Activated CD8-positive, alpha-beta memory T cell treated with anti-CD3 and anti-CD28 coated beads, Interleukin-2, amount 10 ng/mL, durations not matched to agents 7 days and 5 days (primary cell): ENCODE measurements at regions not wholly inside any gene's neighbourhood (a gene's known extent, or its start where the extent isn't known, plus 50 kb on each side); places are given as distances from the start of the nearest gene placed in this dataset.
"Not testable (repeated sequence)": the region's sequence is repeated elsewhere in the genome, so short reads cannot be mapped to it uniquely, and the experiment has no call there.

Source experiments
- ATAC-seq: fragments of 150-1000 bp; cut with Tn5 transposase; one replicate; pipeline ENCODE4 v1.10.0; 2021; ENCODE audit warnings: moderate library complexity
- CTCF ChIA-PET: fragments of 350-600 bp; sonication (Branson Sonifier 250); formaldehyde crosslinking; loops from one replicate; lab custom pipeline; 2021; ENCODE audit warnings: antibody characterized with exemption; lab: Charles Lee
- DNase-seq: peaks from one replicate; pipeline ENCODE4 v3.0.0-alpha.2; 2020
- H3K27ac Mint-ChIP-seq: one replicate; pipeline ENCODE4 v1.8.0; 2021; ENCODE audit warnings: mild to moderate bottlenecking, mixed read lengths
- H3K27me3 Mint-ChIP-seq: one replicate; pipeline ENCODE4 v1.8.0; 2021; ENCODE audit warnings: mixed read lengths
- H3K36me3 Mint-ChIP-seq: one replicate; pipeline ENCODE4 v1.8.0; 2021; ENCODE audit warnings: mild to moderate bottlenecking, mixed read lengths
- H3K4me1 Mint-ChIP-seq: one replicate; pipeline ENCODE4 v1.8.0; 2021; ENCODE audit warnings: mixed read lengths
- H3K4me3 Mint-ChIP-seq: one replicate; pipeline ENCODE4 v1.8.0; 2021; ENCODE audit warnings: mild to moderate bottlenecking, moderate library complexity, mixed read lengths
- H3K9me3 Mint-ChIP-seq: one replicate; pipeline ENCODE4 v1.8.0; 2022; ENCODE audit warnings: low read depth, mixed read lengths

- H3K27ac Mint-ChIP-seq: no peak overlapping the region
- no peaks in the 10 kb centered on the region for H3K27me3 Mint-ChIP-seq
- no peak overlapping the region for H3K4me3 Mint-ChIP-seq
- DNase-seq (no peak), ATAC-seq (no peak)
- peaks cover 9% of the 10 kb centered on the region for H3K4me1 Mint-ChIP-seq
- no peaks in the 10 kb centered on the region for H3K9me3 Mint-ChIP-seq
- CTCF ChIA-PET: interaction anchor here (0.6 kb wide), 1 partner anchor 779 kb away, joined by 3 read pairs; no protein-coding TSS in a partner anchor
- peaks cover 6% of the 10 kb centered on the region for H3K36me3 Mint-ChIP-seq
Observed at GRCh38 chr2:37766106-37766505, 94.7 kb upstream of the CDC42EP3 start.

GRCh38 chr2:37767046-37767445 lies 95.6 kb upstream of the CDC42EP3 start:
- no peak overlapping the region for H3K4me3 Mint-ChIP-seq
- CTCF ChIA-PET: no interaction called here
- H3K4me1 Mint-ChIP-seq: peaks cover 9% of the 10 kb centered on the region

DNA sequence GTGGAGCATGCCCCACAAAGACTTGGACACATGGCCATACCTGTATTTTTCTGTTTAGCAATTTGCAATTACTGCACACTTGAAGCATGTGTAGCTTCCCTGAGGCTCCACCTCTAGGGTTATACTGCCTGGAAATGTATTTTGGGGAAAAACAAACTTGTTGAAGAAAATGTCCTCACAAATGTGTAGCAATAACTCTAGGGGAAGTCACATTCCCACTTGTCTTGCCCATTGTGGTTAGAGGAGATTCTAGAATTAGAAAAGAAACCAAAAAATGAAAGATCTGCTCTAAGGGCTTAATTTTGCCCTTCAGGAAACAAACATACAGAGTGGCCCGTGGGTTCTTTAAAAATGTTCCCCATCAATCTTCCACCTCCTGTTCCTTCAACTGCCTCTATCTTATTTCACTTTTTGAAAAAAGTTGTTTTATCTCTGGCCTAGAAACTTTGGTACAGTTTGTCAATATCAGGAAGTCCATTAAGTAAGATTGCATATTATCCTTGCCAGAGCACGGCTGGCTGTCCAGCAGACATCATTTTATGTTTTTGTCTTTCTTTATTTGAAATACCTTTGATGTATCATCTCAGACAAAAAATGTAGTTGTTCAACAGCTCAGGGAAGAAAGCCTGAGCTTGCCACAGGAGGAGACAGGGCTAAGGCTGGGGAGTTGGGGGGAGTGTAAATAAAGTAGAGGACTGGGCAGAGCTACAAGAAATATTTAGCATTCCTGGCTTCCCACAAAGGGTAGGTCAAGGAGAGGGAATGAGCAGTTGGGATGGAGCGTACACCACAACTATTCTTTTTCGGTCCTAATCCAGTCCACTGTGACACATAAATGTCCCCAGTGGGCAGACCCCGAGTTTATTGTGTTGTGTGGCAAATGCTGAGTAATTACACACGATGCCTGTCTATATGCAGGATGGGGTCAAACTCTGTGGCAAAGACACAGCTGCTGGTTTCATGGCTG lies 96.8 kb upstream of the CDC42EP3 start:
- no peak overlapping the region for H3K27ac Mint-ChIP-seq
- CTCF ChIA-PET: no interaction called here
- ATAC-seq (no peak), DNase-seq (no peak)
- peaks cover 6% of the 10 kb centered on the region for H3K36me3 Mint-ChIP-seq
- no peaks in the 10 kb centered on the region for H3K9me3 Mint-ChIP-seq
- H3K4me1 Mint-ChIP-seq: peaks cover 9% of the 10 kb centered on the region
- no peak overlapping the region for H3K4me3 Mint-ChIP-seq
- H3K27me3 Mint-ChIP-seq: no peaks in the 10 kb centered on the region

More at GRCh38 chr2:37767046-37767445, 95.6 kb upstream of the CDC42EP3 start:
- no peak overlapping the region for H3K27ac Mint-ChIP-seq
- no peaks in the 10 kb centered on the region for H3K27me3 Mint-ChIP-seq
- DNase-seq (no peak), ATAC-seq (no peak)
- H3K9me3 Mint-ChIP-seq: no peaks in the 10 kb centered on the region
- H3K36me3 Mint-ChIP-seq: peaks cover 6% of the 10 kb centered on the region

DNA sequence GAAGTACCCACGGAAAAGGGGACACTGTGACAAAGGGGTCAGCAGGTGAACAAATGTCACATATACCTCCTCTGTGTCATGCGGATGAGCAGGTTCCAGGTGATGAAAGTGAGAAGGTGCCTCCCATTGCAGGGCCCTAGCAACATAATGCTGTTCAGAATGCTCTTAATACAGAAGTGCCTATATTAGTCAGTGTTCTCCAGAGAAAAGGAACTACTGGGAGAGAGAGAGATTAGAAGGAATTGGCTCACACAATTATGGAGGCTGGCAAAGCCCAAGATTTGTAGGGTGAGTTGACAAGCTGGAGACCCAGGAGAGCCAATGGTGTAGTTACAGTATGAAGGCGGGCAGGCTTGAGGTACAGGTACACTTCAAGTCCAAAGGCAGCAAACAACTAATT lies 98.1 kb upstream of the CDC42EP3 start:
- no peaks in the 10 kb centered on the region for H3K27me3 Mint-ChIP-seq
- no peak overlapping the region for H3K4me3 Mint-ChIP-seq
- peaks cover 9% of the 10 kb centered on the region for H3K4me1 Mint-ChIP-seq
- peaks cover 6% of the 10 kb centered on the region for H3K36me3 Mint-ChIP-seq
- CTCF ChIA-PET: no interaction called here
- DNase-seq (no peak), ATAC-seq (no peak)
- H3K27ac Mint-ChIP-seq: no peak overlapping the region
- H3K9me3 Mint-ChIP-seq: peaks cover 5% of the 10 kb centered on the region

DNA sequence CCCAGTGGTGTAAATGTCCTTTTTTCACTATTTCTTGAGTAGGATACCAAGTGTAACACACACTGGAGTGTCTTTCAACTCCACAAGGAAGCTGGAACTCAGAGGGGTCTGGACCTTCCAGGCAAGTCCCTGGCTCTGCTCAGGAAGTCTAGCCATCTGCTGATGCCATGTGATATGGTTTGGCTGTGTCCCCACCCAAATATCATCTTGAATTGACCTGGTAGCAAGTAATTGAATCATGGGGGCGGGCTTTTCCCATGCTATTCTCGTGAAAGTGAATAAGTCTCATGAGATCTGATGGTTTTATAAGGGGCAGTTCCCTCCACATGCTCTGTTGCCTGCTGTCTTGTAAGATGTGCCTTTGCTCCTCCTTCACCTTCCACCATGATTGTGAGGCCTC lies 99.4 kb upstream of the CDC42EP3 start:
- Mint-ChIP-seq H3K4me3 (no peak overlapping the region), H3K36me3 (peaks cover 6% of the 10 kb centered on the region), H3K9me3 (peaks cover 8% of the 10 kb centered on the region), H3K4me1 (peaks cover 5% of the 10 kb centered on the region), H3K27me3 (no peaks in the 10 kb centered on the region), H3K27ac (no peak overlapping the region)
- CTCF ChIA-PET: no interaction called here
- DNase-seq (no peak), ATAC-seq (no peak)

DNA sequence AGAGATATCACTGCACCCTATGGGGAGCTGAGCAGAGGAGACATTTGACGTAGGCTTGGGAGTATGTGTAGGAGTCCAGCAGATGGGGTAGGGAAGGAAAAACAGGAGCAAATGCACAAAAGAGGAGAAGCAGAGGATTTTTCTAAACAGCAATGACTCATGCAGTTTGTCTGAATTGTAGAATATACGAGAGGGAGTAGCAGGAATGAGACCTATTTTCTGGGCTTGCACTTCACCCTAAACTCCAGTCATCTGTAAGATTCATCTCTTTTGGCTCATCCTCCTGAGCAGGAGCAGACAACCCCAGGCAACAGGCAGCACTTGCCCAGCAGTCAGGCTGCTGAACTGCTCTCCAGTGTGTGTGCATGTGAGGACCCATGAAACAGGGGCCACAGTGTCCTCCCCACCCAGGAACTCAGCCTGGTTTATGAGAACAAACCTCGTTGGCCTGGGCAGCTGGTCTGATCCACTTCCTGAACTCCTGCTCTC lies 100.2 kb upstream of the CDC42EP3 start:
- Mint-ChIP-seq H3K9me3 (peaks cover 8% of the 10 kb centered on the region), H3K4me3 (no peak overlapping the region), H3K27me3 (no peaks in the 10 kb centered on the region), H3K4me1 (peaks cover 5% of the 10 kb centered on the region), H3K36me3 (peaks cover 7% of the 10 kb centered on the region), H3K27ac (no peak overlapping the region)
- no peak for DNase-seq
- ATAC-seq: no peak
- CTCF ChIA-PET: no interaction called here

DNA sequence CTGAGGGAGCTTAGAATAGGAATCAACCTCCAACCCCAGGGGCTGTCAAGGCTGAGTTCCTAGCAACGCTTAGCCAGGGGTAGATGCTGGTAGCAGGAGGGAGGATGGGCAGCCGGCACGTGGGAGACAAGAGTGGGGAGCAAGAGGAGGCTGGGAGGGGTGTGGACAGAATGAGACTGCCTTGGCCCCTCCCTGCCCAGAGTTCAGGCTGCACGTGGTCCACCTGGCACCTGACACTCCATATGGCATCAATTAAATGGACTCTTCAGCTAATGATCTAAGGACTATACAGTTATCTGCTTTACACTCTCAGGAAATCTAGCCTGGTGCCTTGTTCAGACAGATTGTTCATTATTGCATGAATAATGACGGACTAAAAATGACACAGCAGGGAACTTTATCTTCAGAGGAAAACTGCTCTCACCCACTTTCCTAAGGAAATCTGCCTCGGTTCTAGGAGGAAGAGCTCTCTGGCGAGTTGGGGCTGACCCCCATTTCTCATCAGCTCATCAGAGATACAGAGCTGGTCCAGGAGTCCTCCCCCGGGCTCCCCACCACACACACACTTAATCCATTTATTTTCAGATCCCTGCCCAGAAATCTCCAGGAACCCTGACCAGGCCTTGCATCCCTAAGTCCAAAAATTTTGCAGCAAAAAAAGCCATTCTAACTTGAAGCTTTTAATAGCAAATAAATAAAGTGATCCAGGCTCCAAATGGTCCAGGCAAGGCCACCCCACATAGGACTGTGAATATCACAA lies 102.1 kb upstream of the CDC42EP3 start:
- ATAC-seq: no peak
- H3K9me3 Mint-ChIP-seq: peaks cover 8% of the 10 kb centered on the region

GRCh38 chr2:37774171-37774944 lies 102.9 kb upstream of the CDC42EP3 start:
- H3K4me3 Mint-ChIP-seq, H3K9me3 Mint-ChIP-seq, CTCF ChIA-PET, ATAC-seq, H3K27ac Mint-ChIP-seq, H3K36me3 Mint-ChIP-seq, H3K4me1 Mint-ChIP-seq, DNase-seq, H3K27me3 Mint-ChIP-seq: not testable (repeated sequence)

More for the DNA sequence above, 102.1 kb upstream of the CDC42EP3 start:
- CTCF ChIA-PET: no interaction called here
- Mint-ChIP-seq H3K27ac (no peak overlapping the region), H3K36me3 (peaks cover 7% of the 10 kb centered on the region), H3K4me1 (no peaks in the 10 kb centered on the region), H3K27me3 (no peaks in the 10 kb centered on the region), H3K4me3 (no peak overlapping the region)
- DNase-seq: no peak

DNA sequence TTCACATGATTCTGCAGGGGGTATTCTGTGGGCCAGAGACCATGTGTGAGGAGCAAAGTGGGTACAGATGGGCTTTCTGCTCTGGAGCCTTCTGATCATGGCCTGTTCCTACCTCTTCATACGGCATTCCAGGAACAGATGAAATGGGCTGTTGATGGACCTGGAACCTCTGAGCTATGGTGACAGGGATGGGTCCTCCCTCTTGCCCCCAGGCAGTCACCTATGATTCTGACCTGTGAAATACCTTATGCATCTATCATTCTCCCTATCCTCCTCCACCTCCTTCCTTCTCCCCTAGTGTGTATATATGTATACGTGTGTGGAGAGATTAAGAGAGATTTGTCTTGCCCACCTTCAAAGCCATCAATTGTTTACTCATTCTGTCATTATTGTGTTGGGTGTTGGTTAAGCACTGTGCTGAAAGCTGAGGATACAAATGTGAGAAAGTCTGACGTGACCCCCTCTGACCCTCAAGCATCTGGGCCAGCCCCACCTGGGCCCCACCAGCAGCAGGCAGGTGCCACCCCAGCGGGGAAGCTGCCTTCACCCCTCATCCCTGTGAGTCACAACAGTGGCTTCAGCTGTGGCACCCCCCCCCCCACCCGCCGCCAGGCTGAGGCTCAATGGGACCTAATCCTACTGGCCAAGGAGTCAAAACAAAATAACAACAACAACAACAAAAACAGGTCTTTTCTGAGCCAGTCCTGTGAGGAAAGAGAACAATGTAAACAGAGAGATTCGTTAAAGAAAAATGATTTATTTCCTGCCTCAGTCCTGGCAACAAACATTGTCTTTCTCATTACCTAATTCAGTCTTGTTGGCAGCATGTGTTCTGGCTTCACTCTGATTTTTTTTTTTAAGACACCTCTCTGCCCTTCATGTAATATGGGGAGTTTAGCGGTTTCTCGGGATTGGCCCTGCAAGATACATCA lies 103.8 kb upstream of the CDC42EP3 start:
- ATAC-seq (no peak), DNase-seq (no peak)
- CTCF ChIA-PET: interaction anchor here (1.1 kb wide), 1 partner anchor 361 kb away, joined by 3 read pairs; no protein-coding TSS in a partner anchor
- Mint-ChIP-seq H3K27me3 (no peaks in the 10 kb centered on the region), H3K27ac (no peak overlapping the region), H3K4me3 (no peak overlapping the region), H3K36me3 (peaks cover 6% of the 10 kb centered on the region), H3K9me3 (peaks cover 8% of the 10 kb centered on the region), H3K4me1 (no peaks in the 10 kb centered on the region)

DNA sequence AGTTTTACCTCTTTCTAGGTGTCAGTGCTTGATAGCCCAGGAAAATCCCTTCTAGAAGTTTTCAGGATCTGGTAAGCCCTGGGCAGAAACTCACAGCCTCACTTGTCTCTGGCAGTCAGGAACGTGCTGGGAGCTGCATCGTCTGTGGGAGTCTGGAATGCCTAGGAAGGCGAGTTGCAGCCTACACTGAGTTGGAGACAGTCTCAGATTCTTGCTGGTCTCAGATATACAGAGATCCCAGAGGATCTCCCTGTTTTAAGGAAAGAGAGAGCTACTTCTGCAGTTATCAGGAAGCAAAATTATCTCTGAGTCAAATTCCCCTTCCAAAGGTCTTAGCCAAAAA lies 104.4 kb upstream of the CDC42EP3 start:
- Mint-ChIP-seq H3K4me1 (no peaks in the 10 kb centered on the region), H3K9me3 (peaks cover 8% of the 10 kb centered on the region), H3K4me3 (no peak overlapping the region), H3K36me3 (peaks cover 5% of the 10 kb centered on the region), H3K27ac (no peak overlapping the region), H3K27me3 (no peaks in the 10 kb centered on the region)
- DNase-seq: no peak
- CTCF ChIA-PET: interaction anchor here (1.1 kb wide), 1 partner anchor 362 kb away, joined by 3 read pairs; no protein-coding TSS in a partner anchor
- no peak for ATAC-seq

GRCh38 chr2:37776487-37776886 lies 105.0 kb upstream of the CDC42EP3 start:
- no peak for DNase-seq
- peaks cover 3% of the 10 kb centered on the region for H3K36me3 Mint-ChIP-seq
- CTCF ChIA-PET: interaction anchor here (1.1 kb wide), 1 partner anchor 362 kb away, joined by 3 read pairs; no protein-coding TSS in a partner anchor
- no peak overlapping the region for H3K4me3 Mint-ChIP-seq
- no peaks in the 10 kb centered on the region for H3K27me3 Mint-ChIP-seq
- no peaks in the 10 kb centered on the region for H3K4me1 Mint-ChIP-seq
- H3K9me3 Mint-ChIP-seq: peaks cover 8% of the 10 kb centered on the region
- H3K27ac Mint-ChIP-seq: no peak overlapping the region
- no peak for ATAC-seq

DNA sequence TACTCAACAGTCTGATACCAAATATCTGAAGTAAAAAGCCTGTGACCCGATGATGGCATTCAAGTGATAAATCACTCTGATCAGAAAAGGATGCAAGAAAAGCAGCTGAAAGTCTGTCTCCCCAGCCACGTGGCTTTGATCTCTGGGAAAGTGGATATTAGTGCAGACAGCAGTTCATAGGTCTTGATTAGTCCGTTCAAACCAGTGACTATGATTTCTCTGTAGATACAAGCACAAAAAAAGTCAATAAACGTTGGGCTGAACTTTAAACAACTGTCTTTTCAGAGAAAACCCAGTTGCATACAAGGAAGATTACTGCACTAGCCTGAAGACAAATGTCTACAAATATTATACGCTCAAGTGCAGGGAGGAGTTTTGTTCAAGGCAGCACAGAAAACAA lies 107.7 kb upstream of the CDC42EP3 start:
- Mint-ChIP-seq H3K4me1 (no peaks in the 10 kb centered on the region), H3K4me3 (no peak overlapping the region), H3K27ac (no peak overlapping the region), H3K36me3 (peaks cover 3% of the 10 kb centered on the region), H3K9me3 (peaks cover 6% of the 10 kb centered on the region), H3K27me3 (no peaks in the 10 kb centered on the region)
- no peak for DNase-seq
- ATAC-seq: no peak
- CTCF ChIA-PET: interaction anchor here (0.6 kb wide), 1 partner anchor 383 kb away, joined by 3 read pairs; no protein-coding TSS in a partner anchor
